RCC 7860 (cell line): ENCODE measurements at regions not wholly inside any gene's neighbourhood (a gene's known extent, or its start where the extent isn't known, plus 50 kb on each side); places are given as distances from the start of the nearest gene placed in this dataset.
"Not testable (repeated sequence)": the region's sequence is repeated elsewhere in the genome, so short reads cannot be mapped to it uniquely, and the experiment has no call there.

Source experiments
- DNase-seq: peaks from one replicate; pipeline ENCODE4 v3.0.0-alpha.2; 2015; ENCODE audit warnings: low spot score
- FAIRE-seq: peaks from 2 replicates; lab custom pipeline; 2012; peaks lifted over from hg19 to GRCh38; lab: Jason Lieb, UNC

DNA sequence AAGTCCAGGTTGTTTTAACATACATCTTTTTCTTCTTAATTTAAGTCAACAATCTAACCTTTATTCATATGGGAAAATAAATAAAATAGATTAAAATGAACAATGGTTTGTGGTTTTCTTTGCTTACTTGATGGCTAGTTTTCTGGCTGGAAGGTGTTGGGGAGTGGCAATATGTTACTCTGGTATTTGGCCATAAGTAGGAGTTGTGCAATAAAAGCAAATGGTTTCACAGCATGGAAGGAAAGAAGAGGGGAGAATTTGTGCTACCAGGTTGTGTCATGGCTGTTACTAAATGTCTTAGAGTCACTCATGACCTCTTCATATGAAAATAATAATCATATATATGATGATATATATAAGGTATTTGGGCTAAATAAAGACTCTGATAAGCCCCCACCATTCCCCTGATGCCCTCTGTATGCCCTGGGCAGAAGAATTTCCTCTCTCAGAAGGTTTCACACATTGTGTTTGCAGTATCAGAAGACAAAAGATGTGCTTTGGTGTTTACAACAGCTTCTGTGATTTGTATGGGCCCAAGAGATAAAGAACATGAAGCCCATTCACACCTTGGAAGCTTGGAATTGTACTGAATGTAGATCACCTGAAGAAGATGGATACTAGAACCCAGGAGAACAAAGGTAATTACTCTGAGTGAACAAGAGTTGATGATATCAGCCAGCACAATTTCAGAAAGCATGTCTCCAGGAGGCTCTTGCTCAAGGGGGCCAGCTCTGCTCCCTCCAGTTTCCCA is 160.9 kb downstream of the ALG10B start:
- FAIRE-seq, result no peak

DNA sequence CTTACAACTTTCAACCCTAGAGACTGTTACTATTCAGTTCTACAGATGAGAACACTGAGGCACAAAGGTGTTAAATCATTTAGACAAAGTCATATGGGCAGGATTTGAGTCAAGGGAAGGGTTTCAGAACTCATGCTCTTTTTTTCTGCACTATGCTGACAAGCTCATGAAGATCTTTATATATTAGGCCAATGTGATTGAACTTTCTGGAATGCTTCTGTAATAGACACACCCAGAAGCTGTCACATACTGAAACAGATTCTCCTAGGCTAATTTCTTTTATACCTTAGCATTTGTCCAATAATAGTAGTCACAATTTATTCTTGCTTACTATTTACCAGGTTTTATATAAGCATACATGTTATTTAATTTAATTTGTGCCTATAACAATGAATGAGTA is 164.0 kb downstream of the ALG10B start:
- DNase-seq (no peak), FAIRE-seq (no peak)

More for the DNA sequence above, 160.9 kb downstream of the ALG10B start:
- DNase-seq, result no peak

DNA sequence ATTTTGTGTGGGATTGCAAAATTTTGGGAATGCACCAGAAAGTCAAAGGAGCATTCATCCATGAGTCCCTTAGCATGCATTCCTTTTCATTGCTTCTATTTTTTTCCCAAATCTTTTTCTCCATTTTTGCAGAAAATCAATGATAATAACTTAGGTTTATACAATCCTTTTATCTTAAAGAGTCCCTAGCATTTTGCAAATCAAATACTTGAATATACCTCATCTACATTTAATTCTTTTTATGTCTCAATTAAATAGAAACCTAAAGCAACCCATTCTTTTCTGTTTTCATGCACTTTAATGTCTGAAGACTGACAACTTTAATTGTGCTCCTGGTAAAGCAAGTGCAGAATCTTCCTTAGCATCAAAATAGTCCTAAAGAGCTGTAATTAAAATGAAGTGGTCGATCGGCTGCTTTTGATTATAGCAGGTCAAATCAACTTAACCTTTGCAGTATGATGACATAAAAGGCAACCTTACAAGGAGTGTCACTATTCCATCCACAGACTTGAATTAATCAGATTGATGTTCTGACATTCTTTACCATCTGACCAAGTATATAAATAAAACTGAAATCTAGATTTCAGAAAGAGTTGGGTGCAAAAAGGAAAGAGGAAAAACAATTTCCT is 168.4 kb downstream of the ALG10B start:
- no peak for FAIRE-seq
- no peak for DNase-seq

DNA sequence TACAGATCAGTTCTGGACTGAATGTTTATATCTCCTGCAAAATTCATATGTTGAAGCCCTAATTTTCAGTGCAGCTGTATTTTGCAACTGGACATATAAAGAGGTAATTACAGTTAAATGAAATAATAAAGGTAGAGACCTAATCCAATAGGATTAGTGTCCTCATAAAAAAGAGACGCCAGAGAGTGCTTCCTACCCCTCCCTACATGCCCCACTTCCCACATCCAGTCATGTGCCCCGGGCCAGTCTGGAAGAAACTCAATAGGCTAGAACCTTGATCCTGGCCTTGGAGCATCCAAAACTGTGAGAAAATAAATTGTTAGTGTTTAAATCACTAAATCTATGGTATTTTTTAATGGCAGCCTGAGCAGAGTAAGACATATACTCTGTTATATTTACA is 172.3 kb downstream of the ALG10B start:
- FAIRE-seq (no peak), DNase-seq (no peak)

DNA sequence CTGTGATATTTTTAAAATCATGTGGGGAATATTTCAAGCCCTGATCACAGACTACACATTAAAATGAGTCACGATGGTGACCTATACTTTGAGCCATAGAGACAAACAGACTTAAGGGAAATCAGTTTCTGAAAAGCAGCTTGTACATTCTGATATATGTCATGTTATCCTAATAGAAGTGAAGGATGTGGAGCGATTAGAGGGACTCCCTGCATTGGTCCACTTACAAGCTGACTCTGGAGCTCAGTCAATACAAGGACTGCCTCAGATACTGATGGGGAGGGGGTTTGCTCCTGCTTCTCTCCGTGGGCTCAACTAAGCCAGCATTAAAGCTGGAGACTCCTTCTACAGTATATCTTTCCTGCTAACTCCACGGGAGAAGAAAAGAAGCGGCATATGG is 173.5 kb downstream of the ALG10B start:
- FAIRE-seq, result no peak
- DNase-seq, result no peak

DNA sequence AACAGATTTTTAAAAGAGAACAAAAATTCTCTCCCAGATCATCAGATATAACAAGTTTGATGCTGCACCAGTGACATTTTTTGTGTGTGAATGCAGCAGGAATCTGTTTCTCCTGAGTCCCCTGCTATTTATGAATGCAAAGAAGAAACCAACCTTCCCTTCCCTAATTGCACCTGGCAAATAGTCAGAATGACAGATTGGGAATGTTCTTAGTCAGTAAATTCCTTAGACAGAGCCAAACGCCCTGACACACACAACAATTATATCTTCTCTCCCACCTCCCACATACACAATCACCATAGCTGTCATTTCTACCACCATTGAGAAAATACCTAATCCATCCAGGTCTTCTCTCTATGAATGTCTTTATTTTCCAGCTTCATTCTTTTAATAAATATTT is 174.4 kb downstream of the ALG10B start:
- DNase-seq (no peak), FAIRE-seq (no peak)

DNA sequence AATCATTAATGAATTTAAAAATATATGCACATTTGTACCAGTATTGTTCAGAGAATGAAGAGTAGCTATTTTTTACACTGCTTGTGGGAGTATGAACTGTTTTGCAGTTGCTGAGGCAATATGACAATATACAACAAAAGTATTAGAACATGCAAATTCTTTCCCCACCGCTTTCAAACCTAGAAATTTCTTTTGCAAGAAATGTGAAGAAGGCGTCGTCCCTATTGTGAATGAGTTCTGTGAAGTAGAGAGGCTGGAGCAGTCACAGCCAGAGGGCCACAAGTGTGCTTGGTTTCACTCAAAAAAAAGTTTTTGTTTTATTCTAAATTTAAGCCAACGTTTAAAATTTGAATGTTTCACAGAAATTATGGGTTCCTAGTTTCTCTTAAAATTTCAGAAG is 184.9 kb downstream of the ALG10B start:
- DNase-seq, result no peak
- FAIRE-seq, result no peak

DNA sequence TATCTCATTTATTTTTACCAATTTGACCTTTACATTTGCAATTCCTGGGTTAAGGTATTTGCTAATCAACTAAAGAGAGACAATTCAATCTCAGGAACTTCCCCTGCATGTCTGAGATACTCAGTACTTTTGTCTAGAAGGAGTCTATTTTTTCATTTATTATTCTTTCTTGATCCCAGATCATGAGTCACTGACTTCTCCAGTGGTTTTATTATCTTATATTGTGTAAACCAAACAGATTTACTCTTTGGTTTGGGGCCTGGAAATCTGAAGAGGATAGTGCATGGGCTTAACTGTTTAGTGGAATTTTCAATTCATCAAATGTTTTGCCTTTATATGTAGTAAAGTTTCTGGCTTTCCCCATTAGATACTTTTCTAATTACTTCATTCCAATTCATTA is 185.4 kb downstream of the ALG10B start:
- no peak for DNase-seq
- no peak for FAIRE-seq

DNA sequence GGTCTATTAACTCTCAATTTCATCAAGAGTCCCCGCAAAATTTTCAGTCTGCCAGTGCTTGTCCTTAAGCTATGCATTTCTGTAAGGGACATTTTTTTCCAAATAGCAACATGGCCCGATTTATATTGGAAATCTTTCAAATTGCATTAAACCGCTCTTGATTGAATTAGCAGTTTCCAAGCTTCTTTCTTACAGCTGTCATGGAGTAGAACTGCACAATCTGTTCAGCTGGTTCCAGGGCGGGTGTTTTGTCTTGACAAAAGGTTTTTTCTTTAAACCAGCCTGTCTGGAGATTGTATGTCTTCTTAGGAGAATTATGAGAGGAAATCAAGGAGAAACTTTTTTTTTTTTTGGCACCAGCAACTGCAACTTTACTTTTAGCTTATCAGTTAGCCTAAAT is 185.8 kb downstream of the ALG10B start:
- DNase-seq (no peak), FAIRE-seq (no peak)

DNA sequence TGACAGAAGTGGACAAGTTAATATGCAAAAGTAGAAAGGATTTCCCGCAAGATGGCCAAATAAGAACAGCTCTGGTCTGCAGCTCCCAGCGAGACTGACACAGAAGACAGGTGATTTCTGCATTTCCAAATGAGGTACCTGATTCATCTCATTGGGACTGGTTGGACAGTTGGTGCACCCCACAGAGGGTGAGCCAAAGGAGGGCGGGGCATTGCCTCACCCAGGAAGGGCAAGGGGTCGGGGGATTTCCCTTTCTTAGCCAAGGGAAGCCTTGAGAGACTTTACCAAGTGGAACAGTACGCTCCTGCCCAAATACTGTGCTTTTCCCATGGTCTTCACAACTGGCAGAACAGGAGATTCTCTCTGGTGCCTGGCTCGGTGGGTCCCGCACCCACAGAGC is 191.3 kb downstream of the ALG10B start:
- FAIRE-seq, result no peak
- DNase-seq, result no peak

DNA sequence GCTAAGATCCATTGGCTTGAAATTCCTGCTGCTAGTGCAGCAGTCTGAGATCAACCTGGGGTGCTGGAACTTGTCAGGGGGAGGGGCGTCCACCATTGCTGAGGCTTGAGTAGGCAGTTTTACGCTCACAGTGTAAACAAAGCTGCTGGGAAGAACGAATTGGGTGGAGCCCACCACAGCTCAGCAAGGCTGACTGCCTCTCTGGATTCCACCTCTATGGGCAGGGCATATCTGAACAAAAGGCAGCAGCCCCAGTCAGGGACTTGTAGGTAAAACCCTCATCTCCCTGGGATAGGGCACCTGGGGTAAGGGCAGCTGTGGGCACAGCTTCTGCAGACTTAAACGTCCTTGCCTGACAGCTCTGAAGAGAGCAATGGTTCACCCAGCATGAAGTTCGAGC is 191.7 kb downstream of the ALG10B start:
- FAIRE-seq, result no peak
- no peak for DNase-seq

DNA sequence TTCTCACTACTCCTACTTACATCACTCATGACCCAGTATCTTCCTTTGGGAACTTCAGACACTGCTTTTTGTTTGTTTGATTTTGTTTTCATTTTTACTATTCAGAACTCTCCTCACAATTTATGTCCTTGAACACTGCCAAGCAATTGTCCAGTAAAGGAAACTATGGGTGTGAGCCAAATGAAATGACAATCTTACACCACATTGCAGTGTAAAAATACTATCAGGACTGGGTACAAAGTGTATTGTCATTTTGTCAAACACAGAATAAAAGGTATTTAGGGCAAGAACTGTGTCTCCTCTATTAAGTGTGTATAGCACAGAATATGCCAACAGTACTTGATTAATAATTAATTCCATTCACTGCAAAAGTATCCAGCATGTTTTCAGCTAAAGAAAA is 199.3 kb downstream of the ALG10B start:
- FAIRE-seq, result no peak

DNA sequence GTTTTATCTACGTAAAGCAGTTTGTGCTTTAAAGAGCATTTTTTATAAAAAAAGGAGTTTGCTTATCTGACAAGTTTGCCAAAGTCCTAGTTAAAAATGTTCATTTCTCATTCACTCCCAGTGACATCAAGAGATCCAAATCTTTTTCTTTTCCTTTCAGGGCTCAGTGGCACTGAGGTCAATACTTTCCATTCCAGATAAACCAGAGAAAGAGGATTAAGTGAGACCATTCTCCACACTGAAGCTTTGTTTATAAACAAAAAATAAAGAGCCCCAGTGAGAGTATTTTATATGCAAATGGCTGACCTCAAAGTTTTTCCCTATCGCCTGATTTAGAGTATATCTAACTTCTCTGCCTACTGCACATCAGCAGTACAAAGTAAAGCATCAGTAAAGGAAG is 199.8 kb downstream of the ALG10B start:
- DNase-seq (no peak), FAIRE-seq (no peak)

More for the DNA sequence above, 199.3 kb downstream of the ALG10B start:
- DNase-seq, result no peak

DNA sequence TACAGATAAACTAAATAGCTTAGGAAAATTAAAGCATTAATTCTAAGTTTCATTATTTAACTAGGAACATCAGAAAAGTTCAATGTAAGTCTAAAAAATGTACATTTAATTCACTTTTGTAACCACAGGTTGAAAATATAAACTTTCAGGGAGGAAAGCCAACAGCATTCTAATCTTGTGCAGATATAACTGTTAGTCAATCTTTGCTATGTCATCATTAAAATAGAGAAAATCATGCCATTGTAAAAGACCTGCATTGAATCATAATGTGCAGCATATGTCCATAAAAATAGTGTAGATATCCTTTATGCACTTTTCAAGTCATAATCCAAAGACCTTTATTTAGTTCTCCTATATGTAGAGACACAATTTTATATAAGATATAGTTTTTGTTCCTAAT is 207.3 kb downstream of the ALG10B start:
- DNase-seq, result no peak
- no peak for FAIRE-seq

DNA sequence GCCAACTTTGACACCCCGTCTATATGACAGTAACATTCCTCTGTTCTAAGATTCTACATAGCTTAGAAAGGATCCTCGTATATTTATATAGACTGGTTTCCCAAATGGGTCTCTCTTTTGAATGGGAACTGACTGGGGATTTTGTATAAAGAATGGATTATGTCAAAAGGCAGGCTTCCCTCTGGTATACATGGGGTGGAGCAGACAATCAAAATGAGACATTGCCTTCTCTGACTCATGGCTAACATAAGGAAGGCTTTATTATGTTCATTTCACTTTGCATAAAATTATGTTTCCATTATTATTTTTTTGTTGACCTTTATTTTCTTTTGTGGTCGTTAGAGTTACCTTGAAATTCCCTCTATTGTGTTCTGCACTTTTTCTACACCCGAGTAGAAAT is 211.1 kb downstream of the ALG10B start:
- FAIRE-seq (no peak), DNase-seq (no peak)

DNA sequence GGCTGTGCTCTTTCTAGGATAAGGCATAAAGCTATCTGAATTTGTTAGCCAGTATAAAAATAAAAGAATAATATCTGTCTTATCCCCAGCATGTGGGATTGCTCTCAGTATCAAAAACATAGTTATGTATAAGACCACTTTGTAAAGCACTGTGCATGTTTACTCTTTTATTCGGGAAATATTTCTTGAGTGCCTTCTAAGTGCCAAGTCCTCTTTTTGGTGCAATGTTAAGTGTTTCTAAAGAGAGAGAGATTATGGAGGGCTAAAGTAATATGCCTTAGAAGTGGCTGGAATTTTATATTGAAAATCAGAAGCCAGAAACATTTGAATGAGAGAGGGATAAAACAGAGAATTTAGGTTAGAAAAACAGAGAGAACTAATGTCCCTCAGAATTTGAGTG is 212.0 kb downstream of the ALG10B start:
- DNase-seq, result no peak
- no peak for FAIRE-seq

DNA sequence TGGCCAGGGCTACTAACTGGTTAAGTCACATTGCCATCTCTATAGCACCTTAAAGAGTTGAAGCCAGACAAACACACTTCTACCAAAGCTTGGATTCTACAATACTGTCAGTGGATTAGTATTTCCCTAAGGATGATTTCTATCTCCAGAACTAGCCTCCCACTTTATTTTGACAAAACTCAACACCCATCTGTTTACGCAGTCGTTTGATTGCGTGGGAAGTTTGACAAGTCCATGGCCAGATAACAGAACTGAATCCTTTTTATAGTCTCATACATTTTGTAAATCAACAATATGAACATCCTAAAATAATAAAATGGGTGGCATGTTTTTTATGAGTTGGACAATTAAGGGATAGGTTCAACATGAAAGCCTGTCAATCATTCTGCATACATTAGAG is 212.7 kb downstream of the ALG10B start:
- not testable (repeated sequence) for FAIRE-seq, DNase-seq

DNA sequence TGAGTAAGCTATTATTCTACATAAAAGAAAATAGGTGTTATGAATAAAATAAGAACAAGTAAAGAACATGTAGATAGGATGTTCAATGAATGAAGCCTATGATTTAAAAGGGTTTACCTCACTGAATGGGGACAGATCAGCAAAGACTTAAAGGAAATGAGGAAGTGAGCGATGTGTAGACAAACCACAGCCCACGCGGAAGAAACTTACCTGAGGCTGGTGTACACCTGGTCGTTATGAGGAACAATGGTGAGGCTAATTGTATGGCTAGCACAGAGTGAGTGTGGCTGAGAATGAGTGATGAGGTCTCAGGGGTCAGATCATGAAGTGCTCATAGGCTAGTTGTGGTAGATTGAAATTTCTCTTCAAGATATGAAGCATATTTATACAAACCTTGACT is 221.7 kb downstream of the ALG10B start:
- no peak for DNase-seq
- FAIRE-seq, result no peak

DNA sequence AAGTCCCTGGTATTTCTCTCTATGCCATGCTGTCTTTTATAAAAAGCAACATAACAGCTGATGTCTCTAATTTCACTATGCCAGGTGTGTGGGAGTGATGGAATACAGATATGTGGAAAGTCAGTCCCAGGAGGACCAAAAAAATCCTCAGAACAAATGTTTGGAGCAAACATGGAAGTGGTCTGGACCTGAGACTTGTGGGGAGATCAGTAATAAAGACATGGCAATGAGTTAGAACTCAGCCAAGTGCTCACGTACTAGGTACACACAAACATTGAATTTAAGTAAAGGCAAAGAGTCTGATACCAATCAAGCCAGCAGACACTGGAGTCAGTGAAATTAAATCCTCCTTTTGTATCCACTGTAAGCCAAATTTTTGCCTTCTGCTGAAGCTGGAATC is 223.6 kb downstream of the ALG10B start:
- no peak for FAIRE-seq

DNA sequence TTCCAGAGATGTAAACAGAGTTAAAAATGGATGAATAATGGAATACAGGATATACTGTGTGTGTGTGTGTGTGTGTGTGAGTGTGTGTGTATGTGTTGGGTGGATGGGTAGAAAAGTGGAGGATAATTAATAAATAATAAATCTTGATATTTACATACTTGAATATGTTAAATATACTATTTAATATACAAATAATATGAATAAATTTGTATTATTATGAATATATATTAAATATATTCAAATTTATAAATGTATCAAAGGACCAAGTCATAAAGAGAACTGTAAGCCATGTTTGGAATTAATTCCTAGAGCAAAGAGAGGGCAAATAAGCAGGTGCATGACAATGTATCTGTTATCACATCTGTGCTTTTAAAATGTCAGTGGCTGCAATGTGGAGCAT is 225.3 kb downstream of the ALG10B start:
- DNase-seq (no peak), FAIRE-seq (no peak)

More for the DNA sequence above, 223.6 kb downstream of the ALG10B start:
- DNase-seq, result no peak

DNA sequence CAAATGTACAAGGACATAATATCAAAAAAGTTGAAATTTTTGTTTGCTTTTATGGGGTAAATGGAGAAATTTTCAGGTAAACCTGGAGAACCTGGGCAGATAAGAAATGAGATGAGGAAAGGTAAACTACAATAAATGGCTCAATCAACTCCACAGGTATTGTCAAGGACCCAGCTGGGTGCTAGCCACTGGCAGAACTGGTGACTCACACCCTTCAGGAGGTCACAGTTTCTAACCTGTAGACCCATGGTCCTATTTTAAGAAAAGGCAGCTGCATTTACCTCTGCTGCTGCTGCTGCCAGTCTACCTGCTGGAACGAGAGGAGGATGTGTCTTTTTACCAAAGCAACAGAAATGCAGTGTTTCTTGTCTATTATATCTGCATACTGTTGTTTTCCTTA is 226.6 kb downstream of the ALG10B start:
- no peak for FAIRE-seq

DNA sequence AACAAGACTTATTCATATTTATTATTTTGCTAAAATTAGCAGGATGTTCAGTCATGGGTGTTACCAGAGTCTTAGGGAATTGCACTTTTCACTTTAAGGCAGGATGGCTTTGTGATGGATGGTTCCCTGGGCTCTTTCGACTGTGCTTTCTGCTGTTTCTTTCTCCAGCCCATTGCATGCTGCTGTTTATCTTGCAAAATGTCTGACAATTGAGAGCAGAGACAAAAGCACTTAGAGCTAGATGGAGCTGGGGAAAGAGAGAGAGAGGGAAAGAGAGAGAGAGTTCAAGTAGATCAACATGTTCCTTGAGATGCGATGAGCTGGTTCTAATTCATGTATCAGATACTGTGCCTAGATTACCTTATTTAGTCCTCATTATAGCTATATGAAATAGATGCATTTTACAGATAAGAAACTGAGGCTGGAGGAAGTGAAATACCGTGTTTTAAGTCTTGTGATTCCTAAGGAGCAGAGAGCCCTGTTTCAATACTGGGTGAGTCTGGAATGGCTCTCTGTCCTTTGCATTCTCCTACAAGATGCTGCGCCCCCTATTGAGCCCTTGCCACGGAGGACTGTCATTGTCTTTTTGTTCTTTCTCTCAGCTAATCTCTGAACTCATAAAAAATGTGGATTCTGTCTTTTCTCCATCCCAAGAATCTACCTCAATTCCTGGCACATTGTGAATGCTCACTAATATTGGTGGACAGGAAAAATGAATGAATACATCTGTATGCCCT is 227.9 kb downstream of the ALG10B start:
- DNase-seq (no peak), FAIRE-seq (no peak)

More for the DNA sequence above, 226.6 kb downstream of the ALG10B start:
- DNase-seq, result no peak
